Sigmoid colon (tissue), 4 donors: ENCODE measurements at regions not wholly inside any gene's neighbourhood (a gene's known extent, or its start where the extent isn't known, plus 50 kb on each side); places are given as distances from the start of the nearest gene placed in this dataset.

Source experiments
- POLR2A ChIP-seq, 2 donors: fragments of 450-650 bp; IDR thresholded peaks; one replicate each; pipeline ENCODE4 v1.6.1; 2016; ENCODE audit warnings: antibody characterized with exemption in 2 of 2, mild to moderate bottlenecking in 2 of 2, moderate library complexity in 2 of 2
- POLR2AphosphoS5 ChIP-seq, 4 donors: sonication (generic); formaldehyde crosslinking; IDR thresholded peaks; one replicate each; pipeline ENCODE4 v1.6.1; 2017; ENCODE audit warnings: antibody characterized with exemption in 4 of 4
- TF ChIP-seq, protein P1 (sequence below), 4 experiments: fragments of 450-650 bp in 3 of 4; fragments of 200-600 bp in 1 of 4; IDR thresholded peaks; one replicate each; pipeline ENCODE4 v1.5.1; 2016 to 2019; ENCODE audit warnings: antibody characterized with exemption in 4 of 4, mild to moderate bottlenecking in 3 of 4, moderate library complexity in 2 of 4

DNA sequence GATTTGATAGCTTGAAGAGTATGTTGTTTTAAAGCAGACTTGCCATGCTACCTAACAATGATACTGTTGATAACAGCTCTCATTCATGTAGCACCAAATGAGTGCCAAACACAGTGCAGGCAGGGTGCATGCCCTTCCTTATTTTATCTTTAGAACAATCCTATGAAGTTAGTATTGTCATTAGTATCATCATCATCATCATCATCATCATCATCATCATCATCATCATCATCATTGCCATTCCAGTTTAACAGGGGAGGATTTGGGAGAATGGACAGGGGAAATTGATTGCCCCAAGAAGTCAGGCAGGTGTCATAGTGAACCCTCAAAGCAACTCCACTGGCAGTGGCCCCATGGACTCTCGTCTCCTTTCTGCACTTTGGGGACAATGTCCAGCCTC lies 734.9 kb downstream of the VRK1 start:
- TF ChIP-seq, protein P1, sequence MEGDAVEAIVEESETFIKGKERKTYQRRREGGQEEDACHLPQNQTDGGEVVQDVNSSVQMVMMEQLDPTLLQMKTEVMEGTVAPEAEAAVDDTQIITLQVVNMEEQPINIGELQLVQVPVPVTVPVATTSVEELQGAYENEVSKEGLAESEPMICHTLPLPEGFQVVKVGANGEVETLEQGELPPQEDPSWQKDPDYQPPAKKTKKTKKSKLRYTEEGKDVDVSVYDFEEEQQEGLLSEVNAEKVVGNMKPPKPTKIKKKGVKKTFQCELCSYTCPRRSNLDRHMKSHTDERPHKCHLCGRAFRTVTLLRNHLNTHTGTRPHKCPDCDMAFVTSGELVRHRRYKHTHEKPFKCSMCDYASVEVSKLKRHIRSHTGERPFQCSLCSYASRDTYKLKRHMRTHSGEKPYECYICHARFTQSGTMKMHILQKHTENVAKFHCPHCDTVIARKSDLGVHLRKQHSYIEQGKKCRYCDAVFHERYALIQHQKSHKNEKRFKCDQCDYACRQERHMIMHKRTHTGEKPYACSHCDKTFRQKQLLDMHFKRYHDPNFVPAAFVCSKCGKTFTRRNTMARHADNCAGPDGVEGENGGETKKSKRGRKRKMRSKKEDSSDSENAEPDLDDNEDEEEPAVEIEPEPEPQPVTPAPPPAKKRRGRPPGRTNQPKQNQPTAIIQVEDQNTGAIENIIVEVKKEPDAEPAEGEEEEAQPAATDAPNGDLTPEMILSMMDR (IDR thresholded peaks at IDR 0.05) = no peak
- TF ChIP-seq POLR2A (IDR thresholded peaks at IDR 0.05) (no peak), POLR2AphosphoS5 (IDR thresholded peaks at IDR 0.05) (no peak)
